ENCODE measurements at regions not wholly inside any gene's neighbourhood (a gene's known extent, or its start where the extent isn't known, plus 50 kb on each side); places are given as distances from the start of the nearest gene placed in this dataset.

- Histone ChIP-seq H3K4me1 (no peaks in the 10 kb centered on the region), H3K9me3 (peaks cover 0 to 5% of the 10 kb centered on the region in 2 donors), H3K27me3 (no peaks in the 10 kb centered on the region), H3K4me3 (no peak overlapping the region), H3K36me3 (no peaks in the 10 kb centered on the region), H3K27ac (no peak overlapping the region)
- DNase-seq: no peak
- TF ChIP-seq CTCF (IDR thresholded peaks at IDR 0.05): no peak
- TF ChIP-seq POLR2A (IDR thresholded peaks at IDR 0.05): no peak
- intact Hi-C loops (cut with DNase I; ENCODE audit: low total_unique reads): no loop called here
Measured at GRCh38 chr2:200044453-200044852, 89.1 kb downstream of the MAIP1 start.

- intact Hi-C loops (cut with DNase I; ENCODE audit: low total_unique reads): no loop called here
- H3K4me1 ChIP-seq: no peaks in the 10 kb centered on the region
- peaks cover 0 to 5% of the 10 kb centered on the region in 2 donors for H3K9me3 ChIP-seq
- no peaks in the 10 kb centered on the region for H3K27me3 ChIP-seq
- H3K4me3 ChIP-seq: no peak overlapping the region
- no peak for DNase-seq
- H3K27ac ChIP-seq: no peak overlapping the region
- TF ChIP-seq CTCF (IDR thresholded peaks at IDR 0.05): no peak
- no peak for TF ChIP-seq POLR2A (IDR thresholded peaks at IDR 0.05)
- H3K36me3 ChIP-seq: no peaks in the 10 kb centered on the region
Measured at GRCh38 chr2:200048421-200048820, 93.0 kb downstream of the MAIP1 start.

- no peaks in the 10 kb centered on the region for H3K36me3 ChIP-seq
- no peak overlapping the region for H3K27ac ChIP-seq
- DNase-seq: no peak
- peaks cover 0 to 5% of the 10 kb centered on the region in 2 donors for H3K9me3 ChIP-seq
- H3K4me3 ChIP-seq: no peak overlapping the region
- intact Hi-C loops (cut with DNase I; ENCODE audit: low total_unique reads): no loop called here
- H3K27me3 ChIP-seq: no peaks in the 10 kb centered on the region
- TF ChIP-seq POLR2A (IDR thresholded peaks at IDR 0.05) (no peak), CTCF (IDR thresholded peaks at IDR 0.05) (no peak)
- H3K4me1 ChIP-seq: no peaks in the 10 kb centered on the region
Measured at GRCh38 chr2:200049086-200049485, 93.7 kb downstream of the MAIP1 start.

GRCh38 chr2:200050921-200051610 is 95.7 kb downstream of the MAIP1 start:
- H3K27ac ChIP-seq: no peak overlapping the region
- H3K27me3 ChIP-seq: no peaks in the 10 kb centered on the region
- intact Hi-C loops (cut with DNase I; ENCODE audit: low total_unique reads): no loop called here

GRCh38 chr2:200051611-200051945 is 96.2 kb downstream of the MAIP1 start:
- H3K36me3 ChIP-seq: no peaks in the 10 kb centered on the region
- intact Hi-C loops (cut with DNase I; ENCODE audit: low total_unique reads): no loop called here
- H3K4me1 ChIP-seq: no peaks in the 10 kb centered on the region
- no peaks in the 10 kb centered on the region for H3K27me3 ChIP-seq
- no peak overlapping the region for H3K27ac ChIP-seq
- no peak for DNase-seq
- TF ChIP-seq POLR2A (IDR thresholded peaks at IDR 0.05) (no peak), CTCF (IDR thresholded peaks at IDR 0.05) (no peak)
- H3K9me3 ChIP-seq: no peaks in the 10 kb centered on the region
- no peak overlapping the region for H3K4me3 ChIP-seq

More at GRCh38 chr2:200050921-200051610, 95.7 kb downstream of the MAIP1 start:
- Histone ChIP-seq H3K4me1 (no peaks in the 10 kb centered on the region), H3K4me3 (no peak overlapping the region), H3K9me3 (no peaks in the 10 kb centered on the region), H3K36me3 (no peaks in the 10 kb centered on the region)
- TF ChIP-seq CTCF (IDR thresholded peaks at IDR 0.05): no peak
- no peak for TF ChIP-seq POLR2A (IDR thresholded peaks at IDR 0.05)
- DNase-seq: no peak

Data from uterus (tissue), 3 donors.